DOHH2 (cell line): ENCODE measurements at regions not wholly inside any gene's neighbourhood (a gene's known extent, or its start where the extent isn't known, plus 50 kb on each side); places are given as distances from the start of the nearest gene placed in this dataset.

Experiments used
- EZH2phosphoT487 ChIP-seq: fragments of 200-600 bp; sonication (generic); IDR thresholded peaks from 2 replicates; pipeline ENCODE4 v1.6.1; 2017; ENCODE audit warnings: borderline replicate concordance, mild to moderate bottlenecking, antibody characterized with exemption, low read length, moderate library complexity, mixed read lengths
- TF ChIP-seq, protein P1 (sequence below): fragments of 200-600 bp; sonication (generic); IDR thresholded peaks from one replicate; pipeline ENCODE4 v1.5.1; 2014; ENCODE audit warnings: antibody characterized with exemption, mild to moderate bottlenecking, low read depth, low read length; ENCODE audit not compliant: poor library complexity, severe bottlenecking

DNA sequence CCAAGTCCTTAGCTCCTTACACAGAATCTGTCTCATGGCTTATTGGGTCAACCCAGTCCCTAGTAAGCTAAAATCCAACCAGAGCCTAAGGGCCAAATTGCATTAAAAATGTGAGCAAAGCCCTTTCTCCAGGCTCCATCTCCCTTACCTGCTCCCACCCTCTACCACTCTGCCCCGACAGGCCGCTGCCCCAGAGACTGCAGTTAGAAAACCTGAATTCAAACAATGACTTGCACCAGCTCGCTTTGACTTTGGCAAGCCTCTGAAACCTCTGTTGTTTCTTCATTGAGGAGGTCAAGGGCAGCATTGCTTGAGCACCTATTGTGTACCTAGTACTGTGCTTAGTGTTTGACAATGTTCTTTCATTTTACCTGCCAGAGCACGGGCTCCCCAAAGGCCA lies 188.1 kb upstream of the PMEPA1 start:
- TF ChIP-seq, protein P1, sequence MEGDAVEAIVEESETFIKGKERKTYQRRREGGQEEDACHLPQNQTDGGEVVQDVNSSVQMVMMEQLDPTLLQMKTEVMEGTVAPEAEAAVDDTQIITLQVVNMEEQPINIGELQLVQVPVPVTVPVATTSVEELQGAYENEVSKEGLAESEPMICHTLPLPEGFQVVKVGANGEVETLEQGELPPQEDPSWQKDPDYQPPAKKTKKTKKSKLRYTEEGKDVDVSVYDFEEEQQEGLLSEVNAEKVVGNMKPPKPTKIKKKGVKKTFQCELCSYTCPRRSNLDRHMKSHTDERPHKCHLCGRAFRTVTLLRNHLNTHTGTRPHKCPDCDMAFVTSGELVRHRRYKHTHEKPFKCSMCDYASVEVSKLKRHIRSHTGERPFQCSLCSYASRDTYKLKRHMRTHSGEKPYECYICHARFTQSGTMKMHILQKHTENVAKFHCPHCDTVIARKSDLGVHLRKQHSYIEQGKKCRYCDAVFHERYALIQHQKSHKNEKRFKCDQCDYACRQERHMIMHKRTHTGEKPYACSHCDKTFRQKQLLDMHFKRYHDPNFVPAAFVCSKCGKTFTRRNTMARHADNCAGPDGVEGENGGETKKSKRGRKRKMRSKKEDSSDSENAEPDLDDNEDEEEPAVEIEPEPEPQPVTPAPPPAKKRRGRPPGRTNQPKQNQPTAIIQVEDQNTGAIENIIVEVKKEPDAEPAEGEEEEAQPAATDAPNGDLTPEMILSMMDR: no peak
- no peak for TF ChIP-seq EZH2phosphoT487
